NCI-H128 (cell line): ENCODE measurements at regions not wholly inside any gene's neighbourhood (a gene's known extent, or its start where the extent isn't known, plus 50 kb on each side); places are given as distances from the start of the nearest gene placed in this dataset.

Source experiments
- DNase-seq: peaks from one replicate; lab custom pipeline; 2025; ENCODE audit not compliant: unreplicated experiment; lab: John Stamatoyannopoulos, UW

DNA sequence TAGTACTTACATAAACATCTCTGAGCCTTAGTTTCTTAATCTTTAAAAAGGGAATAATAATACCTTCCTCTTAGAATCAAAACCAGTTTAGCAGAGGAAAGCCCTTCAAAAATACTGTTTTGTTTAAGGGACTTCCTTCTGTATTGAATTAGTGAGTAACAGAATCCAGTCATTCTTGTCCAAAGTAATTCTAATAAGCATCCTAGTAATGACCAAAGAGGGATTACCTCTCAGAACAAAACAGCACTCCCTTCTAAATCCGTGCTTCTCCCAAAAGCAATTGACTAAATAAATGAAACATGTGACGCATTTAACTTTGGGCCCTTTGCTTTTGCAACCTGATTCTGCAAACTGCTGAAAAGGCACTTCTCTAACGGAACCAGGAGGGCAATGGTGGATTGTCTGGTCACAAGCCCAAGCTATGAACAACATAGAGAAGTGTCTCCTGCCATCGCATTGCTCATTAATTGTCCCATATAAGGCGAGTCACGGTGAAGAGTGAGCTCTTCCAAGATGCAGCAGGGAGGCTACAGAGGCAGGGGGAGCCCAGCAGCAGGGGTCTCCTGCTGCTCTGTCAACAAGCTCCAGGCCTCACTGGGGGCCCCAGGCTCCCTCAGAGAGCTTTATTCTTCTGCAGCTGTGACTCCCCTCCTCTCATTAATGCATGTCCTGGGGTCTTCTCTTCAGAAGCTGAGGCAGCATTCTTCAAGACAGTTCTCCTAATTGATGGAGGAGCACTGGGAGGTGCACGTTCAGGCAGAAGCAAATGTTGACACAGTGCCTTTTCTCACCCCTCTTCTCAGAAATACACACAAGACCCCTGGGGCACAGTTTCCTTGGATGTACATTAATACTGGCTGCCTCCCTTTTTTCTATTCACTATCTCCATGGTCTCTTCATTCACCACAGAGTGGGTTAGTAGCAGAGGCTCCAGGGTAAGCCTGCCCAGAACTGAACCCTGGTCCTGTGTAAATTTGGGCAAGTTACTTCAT lies 419.6 kb upstream of the RASGEF1B start:
- no peak for DNase-seq

DNA sequence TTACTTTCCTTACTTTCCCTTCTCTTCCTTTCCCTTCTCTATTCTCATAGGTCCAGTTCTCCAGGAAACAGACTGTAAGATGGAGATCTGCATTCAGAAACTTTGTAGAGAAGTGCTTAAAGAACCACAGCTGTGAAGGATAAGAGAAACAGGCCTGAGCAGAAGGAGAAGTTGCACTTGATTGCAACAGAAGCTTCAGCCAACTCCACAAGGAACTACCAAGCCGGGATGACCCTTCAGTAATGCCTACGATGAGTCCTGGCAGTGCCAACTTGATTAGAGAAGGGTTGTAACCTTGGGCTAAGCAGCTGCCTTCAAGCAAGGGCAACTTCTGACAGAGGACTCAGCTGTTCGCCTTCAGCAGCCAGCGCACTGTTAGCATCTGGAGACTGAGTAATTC lies 413.3 kb upstream of the RASGEF1B start:
- DNase-seq = no peak

DNA sequence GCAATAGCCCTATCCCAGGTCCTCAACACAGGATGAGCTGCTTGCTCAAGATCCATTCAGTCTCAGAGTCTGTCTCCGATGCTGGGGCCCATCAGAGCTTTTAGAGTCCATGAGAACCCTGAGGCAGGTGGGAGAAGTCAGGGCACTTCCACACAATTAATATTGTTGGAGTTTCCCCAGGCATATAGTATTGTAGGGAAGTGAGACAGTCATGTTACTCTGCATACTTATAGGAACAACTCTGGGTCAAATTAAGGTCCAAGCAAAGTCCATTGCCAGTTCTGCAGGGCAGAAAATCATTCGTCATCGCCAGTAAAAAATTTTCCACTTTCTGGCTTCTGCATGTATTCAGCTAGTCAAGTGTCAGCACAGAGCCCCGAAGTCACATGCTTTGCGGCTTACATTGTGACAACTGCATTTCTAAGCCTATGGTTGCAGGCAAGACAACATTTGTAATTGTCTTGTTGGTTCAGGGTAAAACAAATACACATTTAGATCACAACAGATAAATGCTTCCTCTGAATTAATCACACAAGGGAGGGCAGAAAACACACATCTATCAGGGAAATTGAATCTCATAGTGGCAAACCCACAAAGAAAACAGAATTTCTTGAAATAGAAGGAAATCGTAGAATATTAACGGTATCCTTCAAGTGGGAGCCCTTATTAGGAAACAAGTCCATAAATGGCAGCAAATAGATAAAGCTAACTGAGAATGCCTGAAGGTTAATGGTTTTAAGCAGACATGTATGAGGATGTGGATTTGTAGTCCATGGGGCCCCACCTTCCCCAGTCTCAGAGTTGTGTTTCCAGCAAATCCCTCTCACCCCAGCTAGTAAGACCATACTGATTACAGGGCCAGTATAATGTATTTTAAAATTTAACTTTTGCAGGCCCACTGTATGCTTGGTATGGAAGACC lies 412.1 kb upstream of the RASGEF1B start:
- no peak for DNase-seq

DNA sequence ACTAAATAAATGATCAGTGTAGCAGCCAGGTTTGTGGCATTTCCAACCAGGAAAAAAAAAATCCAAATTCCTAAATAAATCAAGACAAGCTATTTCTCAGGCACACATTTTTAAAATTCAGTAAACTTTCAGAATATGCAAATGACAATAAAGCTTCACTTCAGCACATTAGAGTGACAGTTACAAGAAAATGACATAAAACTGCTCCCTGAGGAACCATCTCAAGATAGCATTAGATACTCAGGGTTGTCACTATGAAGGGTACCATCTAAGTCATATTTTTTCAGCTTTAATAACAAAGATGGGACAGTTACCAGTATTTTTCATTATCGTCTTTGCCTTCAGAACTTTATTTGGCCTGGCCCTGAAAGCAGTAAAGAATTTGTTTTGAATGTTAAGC lies 411.3 kb upstream of the RASGEF1B start:
- DNase-seq = no peak

DNA sequence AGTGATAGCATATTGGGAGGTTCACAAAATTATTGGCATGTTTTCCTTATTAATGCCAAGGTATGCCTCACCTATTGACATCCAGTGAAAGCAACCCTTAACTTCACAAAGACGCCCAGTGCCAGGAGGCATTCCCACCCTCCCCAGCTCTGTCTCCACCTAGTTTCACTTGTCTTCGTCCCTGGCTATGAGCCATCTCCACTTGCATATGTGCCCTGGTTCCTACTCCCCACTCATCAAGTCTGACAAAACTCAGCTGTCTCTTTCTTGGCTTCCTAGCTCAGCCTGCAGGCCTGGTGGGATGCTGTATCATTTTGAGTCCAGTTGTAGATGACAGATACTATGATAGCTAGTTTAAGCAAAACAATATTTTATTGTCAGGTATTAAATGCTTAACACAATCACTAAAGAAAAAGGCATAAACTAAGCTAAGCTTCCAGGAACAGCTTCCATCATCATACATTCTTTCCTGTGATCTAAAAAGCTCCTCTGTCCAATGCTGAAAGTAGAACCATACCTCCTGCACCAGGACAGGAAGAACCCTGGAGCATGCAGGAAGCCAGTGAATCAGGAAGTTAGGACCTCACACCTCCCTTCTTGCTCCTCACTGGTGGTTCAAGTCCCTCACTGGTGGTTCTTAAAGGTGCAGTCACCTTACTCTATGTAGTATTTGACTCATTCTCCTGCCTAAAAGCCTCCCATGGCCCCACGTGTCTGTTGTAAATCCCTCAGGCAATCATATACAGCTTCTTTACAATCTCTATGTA lies 410.3 kb upstream of the RASGEF1B start:
- DNase-seq = no peak

DNA sequence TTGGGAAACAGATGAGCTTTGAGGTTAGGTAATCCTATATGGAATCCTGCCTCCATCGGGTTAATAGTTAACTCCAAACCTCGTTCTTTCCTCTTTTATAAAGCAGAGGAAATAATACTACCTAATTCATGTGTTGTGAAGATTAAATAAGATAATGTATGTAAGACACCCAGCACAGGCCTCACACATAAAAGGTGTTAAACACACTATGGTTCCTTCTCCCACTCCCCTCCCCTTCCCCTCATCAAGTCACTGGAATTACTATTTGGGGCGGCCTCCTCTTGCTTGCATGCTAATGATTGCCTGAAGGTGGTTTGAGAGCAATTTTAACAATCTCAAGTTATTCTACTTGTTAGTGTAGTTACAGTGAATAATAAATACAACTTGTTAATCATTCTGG lies 404.4 kb upstream of the RASGEF1B start:
- DNase-seq = no peak

DNA sequence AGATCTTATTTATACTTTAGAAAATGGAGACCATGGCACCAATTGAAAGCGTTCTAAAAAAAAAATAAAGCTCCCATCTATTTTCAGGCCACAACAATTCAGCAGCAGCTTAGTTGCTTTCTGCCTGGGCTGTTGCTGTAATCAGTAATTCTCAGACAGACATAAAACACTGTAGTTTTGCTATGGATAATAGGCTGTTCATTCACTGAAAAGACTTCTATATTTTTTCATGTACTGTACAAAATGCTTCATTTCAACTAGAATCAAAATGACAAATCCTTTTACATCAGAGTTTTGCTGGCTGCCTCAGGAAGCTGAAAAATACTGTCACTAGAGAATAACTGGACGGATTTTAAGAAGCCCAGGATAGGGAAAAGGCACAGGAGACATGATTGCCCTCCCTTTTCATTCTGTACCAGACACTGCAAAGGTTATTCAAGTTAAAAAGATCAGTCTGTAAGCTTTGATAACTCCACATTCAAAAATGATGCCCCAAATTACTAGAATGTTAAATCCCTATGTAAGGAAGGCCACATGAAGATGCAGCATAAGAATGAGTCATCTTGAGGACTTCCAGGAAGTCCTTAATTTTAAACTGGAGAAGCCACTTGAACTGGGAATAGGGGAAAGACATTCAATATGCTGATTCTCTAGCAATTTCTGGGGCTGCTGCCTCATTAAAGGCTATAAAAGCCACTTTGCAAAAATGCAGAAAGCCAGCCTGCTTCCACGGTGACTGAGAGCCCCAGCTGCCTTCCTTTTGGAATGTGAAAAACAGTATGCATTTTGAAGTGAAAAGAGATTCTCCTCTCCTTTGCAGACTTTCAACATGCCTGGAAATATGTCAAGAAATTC lies 403.2 kb upstream of the RASGEF1B start:
- DNase-seq = no peak

DNA sequence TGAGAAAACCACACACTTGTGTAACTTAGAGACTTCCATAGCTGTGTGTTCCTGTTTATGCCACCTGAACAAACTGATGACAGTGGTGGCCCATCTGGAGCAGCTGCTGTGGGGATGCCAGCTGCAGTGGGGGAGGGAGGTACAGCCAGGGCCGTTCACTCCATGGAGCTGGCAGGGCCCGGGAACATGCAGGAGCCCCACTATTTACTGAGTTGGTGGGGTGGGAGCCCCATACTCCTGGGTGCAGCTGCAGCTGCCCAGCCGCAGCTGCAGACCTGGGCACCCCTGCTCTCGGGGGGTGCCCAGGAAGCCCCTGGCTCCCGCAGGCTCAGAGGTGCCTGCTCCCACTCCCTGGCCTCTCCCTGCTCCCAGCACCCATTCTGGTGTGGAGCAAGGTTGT lies 398.6 kb upstream of the RASGEF1B start:
- DNase-seq = no peak

DNA sequence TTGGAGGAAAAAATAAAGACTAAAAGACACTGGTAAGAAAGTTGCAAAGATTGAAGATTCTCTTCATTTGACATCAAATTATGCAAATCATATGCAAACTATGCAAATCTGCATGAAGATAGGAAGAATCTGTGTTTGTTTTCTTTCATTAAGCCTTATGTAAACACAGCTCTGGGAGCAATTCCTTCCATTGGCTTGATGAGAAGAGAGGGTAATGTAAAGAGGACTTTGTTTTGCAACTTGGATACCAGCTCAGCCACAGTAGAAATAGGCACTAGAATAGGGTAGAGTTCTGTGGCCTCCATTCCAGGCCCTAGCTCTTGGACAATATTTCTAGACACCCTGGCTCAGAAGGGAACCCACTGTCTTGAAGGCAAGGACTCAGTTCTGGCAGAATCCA lies 388.4 kb upstream of the RASGEF1B start:
- no peak for DNase-seq

DNA sequence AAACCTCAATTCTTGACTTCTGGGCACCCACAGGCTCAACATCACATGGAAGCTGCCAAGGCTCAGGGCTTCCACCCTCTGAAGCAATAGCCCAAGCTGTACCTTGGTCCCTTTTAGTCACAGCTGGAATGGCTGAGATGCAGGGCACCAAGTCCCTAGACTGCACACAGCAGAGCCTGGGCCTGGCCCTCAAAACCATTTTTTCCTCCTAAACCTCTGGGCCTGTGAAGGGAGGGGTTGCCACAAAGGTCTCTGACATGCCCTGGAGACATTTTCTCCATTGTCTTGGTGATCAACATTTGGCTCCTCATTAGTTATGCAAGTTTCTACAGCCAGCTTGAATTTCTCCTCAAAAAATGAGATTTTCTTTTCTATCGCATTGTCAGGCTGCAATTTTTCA lies 382.7 kb upstream of the RASGEF1B start:
- no peak for DNase-seq

DNA sequence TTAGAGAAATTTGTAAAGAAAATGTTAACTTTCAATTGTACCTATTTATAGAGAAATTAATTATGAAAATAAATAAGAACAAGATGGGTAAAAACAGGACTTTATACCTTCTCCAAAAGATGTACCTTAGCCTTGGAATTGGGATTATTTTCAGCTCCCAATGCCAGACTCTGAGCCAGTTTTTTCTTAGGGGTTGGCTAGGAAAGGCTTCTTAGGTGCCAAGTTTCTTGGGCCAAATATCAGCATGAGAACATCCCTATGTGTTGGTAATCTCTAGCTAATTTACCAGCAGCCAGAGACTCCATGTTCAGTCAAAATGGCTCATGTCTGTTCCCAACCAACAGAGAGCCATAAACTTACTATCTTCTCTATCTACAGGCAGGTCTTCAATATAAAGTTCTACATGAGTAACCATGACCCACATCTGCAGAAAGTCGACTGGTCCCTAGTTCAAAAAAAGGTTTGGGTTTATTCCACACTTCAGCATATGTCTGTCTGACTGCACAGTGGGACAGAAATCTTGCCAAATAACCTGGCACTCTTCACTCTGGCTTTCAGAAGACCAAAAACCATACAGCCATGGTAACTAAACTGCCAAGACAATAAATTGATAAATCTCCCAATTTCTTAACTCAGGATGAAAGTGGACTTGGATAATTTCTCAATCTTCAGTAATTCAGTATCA lies 380.5 kb upstream of the RASGEF1B start:
- no peak for DNase-seq

DNA sequence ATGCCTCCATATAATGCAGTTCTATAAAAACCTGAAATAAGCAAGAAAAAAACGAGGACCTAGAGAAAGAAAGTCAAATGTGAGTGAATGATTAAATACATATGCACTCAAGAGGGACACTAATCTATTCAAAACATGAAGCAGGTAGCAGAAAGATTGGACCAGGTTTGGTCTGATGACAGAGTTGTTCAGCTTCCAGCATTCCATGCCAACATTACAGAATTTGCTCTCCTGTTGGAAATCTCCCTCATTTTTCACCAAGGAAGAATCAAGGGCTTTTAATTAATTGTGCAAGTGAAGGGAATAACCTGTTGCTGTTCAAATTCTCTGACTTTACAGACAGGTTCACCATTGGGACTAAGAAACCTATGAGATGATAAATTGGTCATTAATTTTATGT lies 379.0 kb upstream of the RASGEF1B start:
- DNase-seq = no peak

DNA sequence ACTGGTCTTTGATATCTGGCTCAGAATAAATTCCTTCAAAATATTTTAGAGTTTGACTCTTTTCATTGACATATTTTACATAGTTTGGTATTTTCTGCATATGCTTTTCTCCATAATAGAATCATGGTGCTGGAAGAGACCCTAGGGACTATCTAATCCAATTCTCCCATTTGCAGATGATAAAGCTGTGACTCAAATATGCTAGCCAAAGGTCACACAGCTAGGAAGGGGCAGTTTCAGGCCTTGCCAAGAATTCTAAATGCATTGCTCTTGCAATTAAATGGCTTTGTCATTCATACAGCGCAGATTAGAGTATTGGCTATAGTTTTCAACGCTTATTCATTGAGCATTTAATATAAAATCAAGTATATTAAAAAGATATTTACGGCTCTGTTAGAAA lies 374.1 kb upstream of the RASGEF1B start:
- DNase-seq = no peak

DNA sequence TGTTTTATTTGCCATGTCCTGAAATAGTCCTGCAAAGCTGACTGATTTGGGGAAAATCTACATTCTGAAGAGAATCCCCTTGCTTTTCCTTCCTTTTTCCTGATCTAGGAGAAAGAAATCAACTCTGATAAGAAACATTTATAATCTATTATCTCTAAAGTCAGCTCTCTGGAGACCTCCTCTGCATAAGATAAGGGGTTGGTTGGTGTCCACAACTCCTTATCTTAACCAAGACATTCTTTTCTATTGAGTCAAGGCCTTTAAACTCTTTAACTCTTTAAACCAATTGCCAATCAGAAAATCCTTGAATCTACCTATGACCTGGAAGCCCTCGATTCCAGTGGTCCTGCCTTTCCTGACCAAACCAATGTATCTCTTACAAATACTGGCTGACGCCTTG lies 373.6 kb upstream of the RASGEF1B start:
- no peak for DNase-seq

DNA sequence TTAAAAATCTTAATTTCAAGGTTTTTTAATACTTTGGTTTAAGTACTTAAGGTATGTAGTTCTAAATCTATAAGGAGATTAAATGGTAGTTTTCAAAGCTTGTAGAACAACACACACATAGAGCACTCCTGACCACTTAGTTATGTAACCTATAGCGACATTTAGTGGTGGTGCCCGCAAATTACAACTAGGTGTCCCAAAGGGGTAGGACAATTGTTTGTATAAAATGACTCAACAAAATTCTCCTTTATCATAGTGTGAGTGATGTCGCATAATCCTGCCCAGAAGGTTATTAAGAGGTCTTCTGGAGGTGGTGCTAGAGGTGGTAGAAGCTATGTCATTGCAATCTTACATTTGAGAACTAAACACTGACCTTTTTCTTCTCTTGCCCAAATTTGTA lies 373.0 kb upstream of the RASGEF1B start:
- DNase-seq = peak; percentile 45

DNA sequence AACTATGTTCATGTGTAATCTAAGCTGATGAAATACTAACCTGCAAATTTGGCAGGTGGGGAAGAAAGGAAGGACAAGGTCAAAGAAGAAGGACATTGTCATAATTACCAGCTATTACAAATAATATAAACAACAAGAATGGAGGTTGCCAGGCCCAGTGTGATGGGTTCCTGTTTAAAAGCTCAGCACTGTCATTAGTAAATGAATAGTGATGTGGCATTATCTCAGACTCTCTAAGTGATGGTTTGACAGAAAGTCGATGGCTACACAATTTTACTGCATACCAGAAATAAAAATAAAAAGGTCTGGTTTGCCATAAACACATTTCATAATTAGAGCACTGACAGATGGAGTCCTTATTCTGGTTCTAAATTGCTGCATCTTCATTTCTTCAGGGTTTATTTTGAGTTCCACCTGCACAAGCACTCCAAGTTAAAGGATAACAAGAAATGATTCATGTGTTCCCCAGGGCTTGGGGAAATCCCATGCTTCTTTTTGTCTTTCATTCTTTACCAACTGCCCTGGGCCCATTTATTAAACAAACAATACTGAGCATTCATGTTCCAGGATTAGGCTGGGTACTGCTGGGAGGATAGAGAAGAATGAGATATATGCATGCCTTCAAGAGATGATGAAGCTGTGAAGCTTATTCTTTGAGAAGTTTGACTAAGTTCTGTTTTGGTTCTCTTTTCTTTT lies 367.8 kb upstream of the RASGEF1B start:
- DNase-seq = no peak

DNA sequence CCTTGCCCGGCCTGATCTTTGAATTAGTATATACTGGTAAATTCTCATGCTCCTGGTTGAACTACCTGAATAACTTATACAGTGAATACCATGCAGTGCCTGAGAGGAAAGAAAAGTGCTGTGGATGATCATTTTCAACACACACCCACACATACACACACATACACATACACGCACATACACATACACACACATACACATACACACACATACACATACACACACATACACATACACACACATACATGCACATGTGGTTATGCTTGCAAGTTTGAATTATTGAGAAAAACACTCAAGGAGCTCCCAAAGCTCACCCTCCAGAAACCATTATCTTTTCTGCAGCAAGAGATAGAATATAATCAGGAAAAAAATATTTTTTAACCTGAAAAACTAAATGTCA lies 366.9 kb upstream of the RASGEF1B start:
- no peak for DNase-seq

DNA sequence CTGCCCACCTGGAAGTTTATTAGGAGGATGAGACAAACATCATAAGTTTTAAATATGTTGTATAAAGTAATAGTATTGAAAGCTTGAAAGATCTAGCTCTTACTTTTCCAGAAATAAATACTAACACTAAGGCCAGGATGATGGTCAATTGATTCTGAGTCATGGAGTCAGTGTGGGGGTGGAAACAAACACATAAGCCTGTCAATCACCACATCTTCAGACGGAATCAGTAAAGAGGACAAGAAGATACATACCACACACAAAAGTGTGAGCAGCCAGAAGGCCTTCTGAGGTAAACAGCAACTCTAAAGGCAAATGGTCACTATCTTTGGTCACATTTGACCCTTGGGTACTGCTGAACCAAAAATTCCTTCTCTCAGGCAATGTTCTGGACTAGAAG lies 365.0 kb upstream of the RASGEF1B start:
- DNase-seq = no peak

DNA sequence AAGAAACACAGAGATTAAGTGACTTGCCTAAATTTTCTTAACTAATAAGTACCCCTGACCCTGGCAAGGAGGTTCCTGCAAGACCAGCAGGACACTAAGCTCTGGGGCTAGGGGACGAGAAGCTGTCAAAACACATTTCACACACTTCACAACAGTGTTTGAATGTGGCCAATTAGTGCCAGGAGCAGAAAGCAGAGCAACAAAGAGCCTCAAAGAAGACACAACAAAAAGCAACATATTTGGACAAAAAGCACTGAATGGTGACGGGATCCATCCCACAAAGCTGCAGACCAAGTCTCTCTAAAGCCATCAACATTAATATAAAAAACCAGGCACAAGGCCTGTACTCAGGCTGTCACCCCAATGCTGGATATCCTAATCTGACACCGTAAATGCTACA lies 361.9 kb upstream of the RASGEF1B start:
- DNase-seq = no peak
